Esophagus squamous epithelium (tissue), 5 donors: ENCODE measurements at regions not wholly inside any gene's neighbourhood (a gene's known extent, or its start where the extent isn't known, plus 50 kb on each side); places are given as distances from the start of the nearest gene placed in this dataset.

ENCODE experiments used
- DNase-seq: peaks from one replicate; lab custom pipeline; 2025; lab: John Stamatoyannopoulos, UW
- H3K27ac ChIP-seq, 4 donors: fragments of 200-600 bp; sonication (generic); one replicate each; pipeline ENCODE4 v1.5.1; 2016 to 2019; ENCODE audit warnings: mild to moderate bottlenecking in 1 of 4
- H3K27me3 ChIP-seq, 4 donors: fragments of 200-600 bp; sonication (generic); 1 replicate in 3 of 4; 2 replicates in 1 of 4; pipeline versions ENCODE4 v1.5.1 to v1.6.0; 2017 to 2021; ENCODE audit warnings: antibody characterized with exemption in 1 of 4
- H3K36me3 ChIP-seq, 3 donors: fragments of 200-600 bp; sonication (generic); one replicate each; pipeline ENCODE4 v1.5.1; 2016 to 2019
- H3K4me1 ChIP-seq, 3 donors: fragments of 200-600 bp; sonication (generic); one replicate each; pipeline ENCODE4 v1.5.1; 2017 to 2019
- H3K4me3 ChIP-seq, 4 donors: fragments of 200-600 bp; sonication (generic); 1 replicate in 3 of 4; 2 replicates in 1 of 4; pipeline ENCODE4 v1.5.1; 2016 to 2019; ENCODE audit warnings: mild to moderate bottlenecking in 2 of 4, moderate library complexity in 1 of 4
- H3K9me3 ChIP-seq, 3 donors: fragments of 200-600 bp; sonication (generic); one replicate each; pipeline ENCODE4 v1.5.1; 2016 to 2019
- CTCF ChIP-seq, 6 experiments: fragments of 450-650 bp in 4 of 6; fragments of 200-600 bp in 2 of 6; sonication (generic) in 2 of 6; IDR thresholded peaks; one replicate each; pipeline ENCODE4 v1.5.1; 2016 to 2019; ENCODE audit warnings: antibody characterized with exemption in 6 of 6, mild to moderate bottlenecking in 4 of 6, moderate library complexity in 4 of 6
- POLR2A ChIP-seq, 4 donors: fragments of 450-650 bp; IDR thresholded peaks; one replicate each; pipeline ENCODE4 v1.6.1; 2017; ENCODE audit warnings: antibody characterized with exemption in 4 of 4, mild to moderate bottlenecking in 4 of 4, moderate library complexity in 3 of 4
- WGBS, 2 donors: methylation state at CpG; one replicate each; pipeline ENCODE4 v1.1.5; 2018; 5-methylcytosine and 5-hydroxymethylcytosine counted together
- intact Hi-C: fragments of 100-400 bp; cut with DNase I; formaldehyde crosslinking; loops from one replicate; pipeline ENCODE4 v1.15.0; 2022
- donor health status: DM: yes; HTN: yes; CAD: no.

- DNase-seq: no peak
- no peak overlapping the region for H3K4me3 ChIP-seq
- TF ChIP-seq POLR2A (IDR thresholded peaks at IDR 0.05) (no peak), CTCF (IDR thresholded peaks at IDR 0.05) (no peak)
- no peaks in the 10 kb centered on the region for H3K4me1 ChIP-seq
- 85 to 88% methylated on average over 10 to 12 of the region's 12 CpGs for WGBS, 2 donors
- H3K27ac ChIP-seq: no peak overlapping the region
- peaks cover 0 to 27% (median 0%) of the 10 kb centered on the region in 4 donors for H3K27me3 ChIP-seq
- intact Hi-C loops: no loop called here
- no peaks in the 10 kb centered on the region for H3K36me3 ChIP-seq
- H3K9me3 ChIP-seq: no peaks in the 10 kb centered on the region
Measured at GRCh38 chr2:355773-356172, 67.9 kb upstream of the ALKAL2 start.

- no peak for DNase-seq
- no peaks in the 10 kb centered on the region for H3K4me1 ChIP-seq
- 60 to 70% methylated on average over 3 of the region's 3 CpGs for WGBS, 2 donors
- no peak overlapping the region for H3K4me3 ChIP-seq
- no peak for TF ChIP-seq POLR2A (IDR thresholded peaks at IDR 0.05)
- TF ChIP-seq CTCF (IDR thresholded peaks at IDR 0.05): no peak
- intact Hi-C loops: no loop called here
- H3K27me3 ChIP-seq: peaks cover 0 to 27% (median 0%) of the 10 kb centered on the region in 4 donors
- no peaks in the 10 kb centered on the region for H3K9me3 ChIP-seq
- no peak overlapping the region for H3K27ac ChIP-seq
- H3K36me3 ChIP-seq: no peaks in the 10 kb centered on the region
Measured at GRCh38 chr2:352696-353095, 64.8 kb upstream of the ALKAL2 start.

GRCh38 chr2:349390-349789 lies 61.5 kb upstream of the ALKAL2 start:
- intact Hi-C loops: no loop called here
- no peaks in the 10 kb centered on the region for H3K36me3 ChIP-seq
- H3K4me1 ChIP-seq: no peaks in the 10 kb centered on the region
- H3K27me3 ChIP-seq: peaks cover 0 to 11% (median 0%) of the 10 kb centered on the region in 4 donors
- no peak overlapping the region for H3K4me3 ChIP-seq
- H3K9me3 ChIP-seq: no peaks in the 10 kb centered on the region
- no peak for DNase-seq
- TF ChIP-seq POLR2A (IDR thresholded peaks at IDR 0.05): no peak
- TF ChIP-seq CTCF (IDR thresholded peaks at IDR 0.05): no peak
- WGBS, 2 donors: 64 to 78% methylated on average over 3 of the region's 3 CpGs
- H3K27ac ChIP-seq: no peak overlapping the region

GRCh38 chr2:348361-348916 lies 60.5 kb upstream of the ALKAL2 start:
- TF ChIP-seq POLR2A (IDR thresholded peaks at IDR 0.05) (no peak), CTCF (IDR thresholded peaks at IDR 0.05) (no peak)
- H3K9me3 ChIP-seq: no peaks in the 10 kb centered on the region
- 47 to 51% methylated on average over 8 of the region's 8 CpGs for WGBS, 2 donors
- DNase-seq: no peak
- H3K27me3 ChIP-seq: peaks cover 0 to 11% (median 0%) of the 10 kb centered on the region in 4 donors
- no peaks in the 10 kb centered on the region for H3K36me3 ChIP-seq
- no peaks in the 10 kb centered on the region for H3K4me1 ChIP-seq
- no peak overlapping the region for H3K27ac ChIP-seq
- no peak overlapping the region for H3K4me3 ChIP-seq
- intact Hi-C loops: no loop called here

- WGBS, 2 donors: 56 to 62% methylated on average over 4 of the region's 4 CpGs
- no peak for TF ChIP-seq CTCF (IDR thresholded peaks at IDR 0.05)
- intact Hi-C loops: no loop called here
Measured at GRCh38 chr2:344811-345210, 56.9 kb upstream of the ALKAL2 start.

More at GRCh38 chr2:344811-345210, 56.9 kb upstream of the ALKAL2 start:
- Histone ChIP-seq H3K27me3 (peaks cover 0 to 14% (median 0%) of the 10 kb centered on the region in 4 donors), H3K27ac (no peak overlapping the region), H3K4me3 (no peak overlapping the region), H3K9me3 (no peaks in the 10 kb centered on the region), H3K4me1 (no peaks in the 10 kb centered on the region), H3K36me3 (no peaks in the 10 kb centered on the region)
- DNase-seq: no peak
